ENCODE measurements at regions not wholly inside any gene's neighbourhood (a gene's known extent, or its start where the extent isn't known, plus 50 kb on each side); places are given as distances from the start of the nearest gene placed in this dataset.

- no peak for TF ChIP-seq CTCF (IDR thresholded peaks at IDR 0.05; ENCODE audit: low read depth, low read length, poor library complexity, severe bottlenecking)
- TF ChIP-seq EZH2phosphoT487 (IDR thresholded peaks at IDR 0.05; ENCODE audit: borderline replicate concordance, low read length) = no peak
Observed at GRCh38 chr13:90205081-90205480, 1142.4 kb upstream of the MIR17HG start.
